ENCODE measurements at regions not wholly inside any gene's neighbourhood (a gene's known extent, or its start where the extent isn't known, plus 50 kb on each side); places are given as distances from the start of the nearest gene placed in this dataset.

DNA sequence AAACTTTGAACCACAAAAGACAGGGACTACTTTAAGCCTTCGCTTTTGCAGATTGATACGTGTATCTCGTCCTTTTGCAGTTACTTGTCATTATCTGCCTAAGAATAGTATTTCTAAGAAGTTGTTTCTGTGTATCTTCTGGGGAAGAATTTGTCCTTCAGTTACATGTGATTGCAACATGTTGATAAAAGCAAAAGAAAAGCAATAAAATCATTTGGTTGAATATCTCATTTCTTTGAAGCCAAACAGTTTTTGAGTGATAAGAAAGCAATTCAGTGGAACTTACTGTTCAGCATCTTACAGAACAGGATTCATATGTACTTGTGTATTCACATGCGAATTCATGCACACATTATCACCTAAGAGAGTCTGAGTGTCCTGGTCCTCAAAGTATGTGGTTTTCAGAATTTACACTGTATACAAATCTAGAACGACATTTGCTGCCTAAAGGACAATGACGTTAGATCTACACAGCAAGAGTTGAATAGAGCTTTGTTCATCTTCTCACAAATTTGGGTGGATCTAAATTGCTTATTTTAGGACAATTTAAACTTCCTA, 66.7 kb upstream of the MRPS6 start:
- no peak overlapping the region for H3K4me2 ChIP-seq (ENCODE audit: insufficient read depth, low read length)
- H3K9ac ChIP-seq (replicated peaks; ENCODE audit: extremely low read depth, insufficient read depth, low read length), result no peak overlapping the region
- no peaks in the 10 kb centered on the region for H3K4me1 ChIP-seq (ENCODE audit: control insufficient read depth, extremely low read depth, insufficient read depth, low read length)
- H3K27ac ChIP-seq (ENCODE audit: insufficient read depth, low read depth, low read length), result no peak overlapping the region
- H2AFZ ChIP-seq (ENCODE audit: low read depth, low read length), result no peak overlapping the region
- TF ChIP-seq, protein P1, sequence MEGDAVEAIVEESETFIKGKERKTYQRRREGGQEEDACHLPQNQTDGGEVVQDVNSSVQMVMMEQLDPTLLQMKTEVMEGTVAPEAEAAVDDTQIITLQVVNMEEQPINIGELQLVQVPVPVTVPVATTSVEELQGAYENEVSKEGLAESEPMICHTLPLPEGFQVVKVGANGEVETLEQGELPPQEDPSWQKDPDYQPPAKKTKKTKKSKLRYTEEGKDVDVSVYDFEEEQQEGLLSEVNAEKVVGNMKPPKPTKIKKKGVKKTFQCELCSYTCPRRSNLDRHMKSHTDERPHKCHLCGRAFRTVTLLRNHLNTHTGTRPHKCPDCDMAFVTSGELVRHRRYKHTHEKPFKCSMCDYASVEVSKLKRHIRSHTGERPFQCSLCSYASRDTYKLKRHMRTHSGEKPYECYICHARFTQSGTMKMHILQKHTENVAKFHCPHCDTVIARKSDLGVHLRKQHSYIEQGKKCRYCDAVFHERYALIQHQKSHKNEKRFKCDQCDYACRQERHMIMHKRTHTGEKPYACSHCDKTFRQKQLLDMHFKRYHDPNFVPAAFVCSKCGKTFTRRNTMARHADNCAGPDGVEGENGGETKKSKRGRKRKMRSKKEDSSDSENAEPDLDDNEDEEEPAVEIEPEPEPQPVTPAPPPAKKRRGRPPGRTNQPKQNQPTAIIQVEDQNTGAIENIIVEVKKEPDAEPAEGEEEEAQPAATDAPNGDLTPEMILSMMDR (IDR thresholded peaks at IDR 0.05; ENCODE audit: extremely low read depth in 1 of 2, insufficient read depth in 1 of 2, low read depth in 1 of 2, low read length in 2 of 2), result no peak
- TF ChIP-seq, protein P2, sequence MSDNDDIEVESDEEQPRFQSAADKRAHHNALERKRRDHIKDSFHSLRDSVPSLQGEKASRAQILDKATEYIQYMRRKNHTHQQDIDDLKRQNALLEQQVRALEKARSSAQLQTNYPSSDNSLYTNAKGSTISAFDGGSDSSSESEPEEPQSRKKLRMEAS (IDR thresholded peaks at IDR 0.05; ENCODE audit: insufficient read depth, insufficient read length), result no peak
- no peak for TF ChIP-seq POLR2A (IDR thresholded peaks at IDR 0.05; ENCODE audit: low read depth, low read length)
- TF ChIP-seq FOS (IDR thresholded peaks at IDR 0.05; ENCODE audit: borderline replicate concordance, insufficient read depth, low read length), result no peak
- no peak for TF ChIP-seq EZH2 (IDR thresholded peaks at IDR 0.05; ENCODE audit: borderline replicate concordance, low read depth, low read length, severe bottlenecking)
- TF ChIP-seq MYC (IDR thresholded peaks at IDR 0.05; ENCODE audit: low read depth, low read length), result no peak
- TF ChIP-seq POLR2AphosphoS5 (IDR thresholded peaks at IDR 0.05; ENCODE audit: insufficient read depth, low read depth, low read length), result no peak
- no peak for TF ChIP-seq GATA2 (IDR thresholded peaks at IDR 0.05; ENCODE audit: insufficient read depth, insufficient read length, low read depth, low read length)
- TF ChIP-seq JUN (IDR thresholded peaks at IDR 0.05; ENCODE audit: borderline replicate concordance, insufficient read depth, insufficient read length, low read depth), result no peak
- POLR2A ChIA-PET, result no interaction called here
- H3K27me3 ChIP-seq (ENCODE audit: control insufficient read depth in 2 of 2, insufficient read depth in 2 of 2, low read length in 2 of 2), result peaks cover 5 to 6% of the 10 kb centered on the region in 2 experiments
- CTCF ChIA-PET, result no interaction called here
- no peaks in the 10 kb centered on the region for H3K9me3 ChIP-seq (replicated peaks; ENCODE audit: control insufficient read depth, insufficient read depth, low read length)
- no peaks in the 10 kb centered on the region for H4K20me1 ChIP-seq (replicated peaks; ENCODE audit: control insufficient read depth, extremely low read depth, insufficient read depth, low read length)
- H3K9me1 ChIP-seq (replicated peaks; ENCODE audit: control insufficient read depth, extremely low read depth, insufficient read depth, low read length), result no peaks in the 10 kb centered on the region
- no peak for FAIRE-seq
- no peaks in the 10 kb centered on the region for H3K36me3 ChIP-seq (ENCODE audit: control insufficient read depth in 2 of 2, extremely low read depth in 1 of 2, insufficient read depth in 2 of 2, low read length in 2 of 2)
- dilution Hi-C loops (cut with MboI; ENCODE audit: extremely low pct_ligation_motif_present, low sequenced_read_pairs) (no loop called here), intact Hi-C loops (cut with micrococcal nuclease) (no loop called here)
- no peak for DNase-seq (ENCODE audit: low read depth, low spot score)
- no TSS peak for BruUV-seq (replicated peaks)
- no peaks in the 10 kb centered on the region for H3K79me2 ChIP-seq (ENCODE audit: control insufficient read depth, insufficient read depth, low read length)
- no peak overlapping the region for H3K4me3 ChIP-seq (replicated peaks in 1 of 3; ENCODE audit: insufficient read depth in 1 of 3, low read depth in 1 of 3, low read length in 3 of 3)
